ENCODE measurements at regions not wholly inside any gene's neighbourhood (a gene's known extent, or its start where the extent isn't known, plus 50 kb on each side); places are given as distances from the start of the nearest gene placed in this dataset.

DNA sequence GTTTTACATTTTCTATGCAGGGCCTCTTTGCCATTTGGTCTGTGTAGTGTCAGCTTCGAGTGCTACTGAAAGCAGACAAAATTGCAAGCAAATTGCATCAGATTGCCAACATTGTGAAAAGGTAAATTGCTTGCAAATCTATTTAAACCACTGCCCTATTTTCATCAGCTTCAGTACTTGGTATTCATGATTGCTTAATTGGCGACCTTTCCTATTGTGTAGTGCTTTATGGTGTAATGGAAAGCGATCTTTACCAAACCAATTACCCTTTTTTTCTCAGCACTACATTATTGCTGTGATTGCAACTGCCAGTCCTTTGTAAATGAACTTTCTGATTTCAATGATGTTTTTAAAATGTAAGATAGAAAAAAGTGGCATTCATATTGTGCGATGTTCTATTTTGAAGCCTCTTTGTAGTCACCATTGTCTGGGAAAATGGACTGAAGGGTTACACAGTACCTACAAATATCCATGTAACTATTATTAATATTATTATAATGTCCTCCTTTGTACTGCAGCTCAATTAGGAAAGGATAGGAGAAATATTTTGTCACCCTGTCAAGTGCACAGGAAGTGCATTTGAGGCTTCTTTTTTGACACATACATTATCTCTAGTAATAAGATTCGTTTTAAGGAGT lies 177.7 kb upstream of the SP8 start:
- Mint-ChIP-seq H3K27me3 (ENCODE audit: low read depth) (no peaks in the 10 kb centered on the region), H3K9me3 (no peaks in the 10 kb centered on the region), H3K4me3 (no peak overlapping the region), H3K36me3 (ENCODE audit: insufficient read depth) (no peaks in the 10 kb centered on the region), H3K4me1 (ENCODE audit: low read depth) (no peaks in the 10 kb centered on the region)
- DNase-seq: no peak
- no peak for ATAC-seq

GRCh38 chr7:20971219-20971618 lies 184.5 kb upstream of the SP8 start:
- Mint-ChIP-seq H3K9me3 (no peaks in the 10 kb centered on the region), H3K27me3 (ENCODE audit: low read depth) (no peaks in the 10 kb centered on the region), H3K4me3 (no peak overlapping the region), H3K4me1 (ENCODE audit: low read depth) (no peaks in the 10 kb centered on the region), H3K36me3 (ENCODE audit: insufficient read depth) (no peaks in the 10 kb centered on the region)
- no peak for DNase-seq
- no peak for ATAC-seq

DNA sequence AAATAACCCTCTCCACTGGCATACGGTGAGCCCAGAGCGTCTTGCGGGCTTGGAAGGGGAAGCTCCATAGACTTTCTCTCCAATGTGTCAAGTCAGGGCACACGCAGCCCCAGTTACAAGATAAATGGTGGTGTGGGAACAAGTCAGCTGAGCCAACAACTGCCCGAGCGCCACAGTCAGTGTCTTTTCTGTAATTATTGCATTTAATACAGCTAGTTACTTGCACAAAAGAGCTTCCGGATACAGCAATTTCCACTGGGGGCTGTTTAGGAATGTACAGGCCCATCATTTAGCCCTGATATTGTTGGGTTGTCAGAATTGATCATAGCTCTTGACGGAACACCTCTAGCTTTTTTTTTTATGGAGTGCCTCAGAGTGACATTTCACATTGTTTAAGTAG lies 193.5 kb upstream of the SP8 start:
- ATAC-seq (no peak), DNase-seq (no peak)
- Mint-ChIP-seq H3K4me3 (no peak overlapping the region), H3K27me3 (ENCODE audit: low read depth) (no peaks in the 10 kb centered on the region), H3K36me3 (ENCODE audit: insufficient read depth) (no peaks in the 10 kb centered on the region), H3K9me3 (no peaks in the 10 kb centered on the region), H3K4me1 (ENCODE audit: low read depth) (no peaks in the 10 kb centered on the region)

DNA sequence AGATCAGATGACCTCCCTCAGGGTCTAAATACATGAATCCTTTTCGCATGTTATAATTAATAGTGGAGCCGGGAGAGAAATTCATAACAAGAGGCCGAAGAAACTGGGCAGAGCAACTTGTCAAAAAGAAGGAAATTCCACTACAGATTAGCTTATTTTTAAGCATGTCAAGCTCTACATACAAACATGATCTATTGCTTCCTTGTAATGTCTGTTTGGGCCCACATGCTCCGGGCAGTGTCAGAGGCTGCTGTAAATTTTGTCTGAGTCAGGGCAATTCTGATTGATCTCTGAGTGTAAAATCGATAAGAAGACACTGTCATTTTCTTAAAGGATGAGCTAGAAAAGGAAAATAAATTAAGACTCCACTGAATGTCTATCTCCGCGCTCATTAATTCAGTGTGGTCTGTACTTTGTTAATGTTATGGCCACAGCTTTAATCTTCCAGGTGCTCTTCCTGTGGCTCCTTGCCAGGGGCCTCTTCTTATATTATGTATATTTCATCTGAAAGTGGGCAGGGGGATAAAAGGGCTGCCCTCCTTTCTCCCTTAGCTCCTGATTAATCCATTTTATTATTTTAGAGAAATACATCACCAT lies 194.1 kb upstream of the SP8 start:
- no peaks in the 10 kb centered on the region for H3K9me3 Mint-ChIP-seq
- H3K36me3 Mint-ChIP-seq (ENCODE audit: insufficient read depth): no peaks in the 10 kb centered on the region
- no peaks in the 10 kb centered on the region for H3K4me1 Mint-ChIP-seq (ENCODE audit: low read depth)
- H3K27me3 Mint-ChIP-seq (ENCODE audit: low read depth): no peaks in the 10 kb centered on the region
- DNase-seq: no peak
- no peak overlapping the region for H3K4me3 Mint-ChIP-seq
- no peak for ATAC-seq

- DNase-seq (no peak), ATAC-seq (no peak)
- Mint-ChIP-seq H3K4me1 (ENCODE audit: low read depth) (no peaks in the 10 kb centered on the region), H3K36me3 (ENCODE audit: insufficient read depth) (no peaks in the 10 kb centered on the region), H3K4me3 (no peak overlapping the region), H3K27me3 (ENCODE audit: low read depth) (peaks cover 1% of the 10 kb centered on the region), H3K9me3 (no peaks in the 10 kb centered on the region)
These were observed 201.7 kb upstream of the SP8 start for GRCh38 chr7:20988340-20988739.

- Mint-ChIP-seq H3K4me1 (ENCODE audit: low read depth) (no peaks in the 10 kb centered on the region), H3K9me3 (no peaks in the 10 kb centered on the region), H3K27me3 (ENCODE audit: low read depth) (peaks cover 1% of the 10 kb centered on the region), H3K36me3 (ENCODE audit: insufficient read depth) (no peaks in the 10 kb centered on the region), H3K4me3 (no peak overlapping the region)
- ATAC-seq (no peak), DNase-seq (no peak)
These were observed 204.9 kb upstream of the SP8 start for GRCh38 chr7:20991544-20991943.

DNA sequence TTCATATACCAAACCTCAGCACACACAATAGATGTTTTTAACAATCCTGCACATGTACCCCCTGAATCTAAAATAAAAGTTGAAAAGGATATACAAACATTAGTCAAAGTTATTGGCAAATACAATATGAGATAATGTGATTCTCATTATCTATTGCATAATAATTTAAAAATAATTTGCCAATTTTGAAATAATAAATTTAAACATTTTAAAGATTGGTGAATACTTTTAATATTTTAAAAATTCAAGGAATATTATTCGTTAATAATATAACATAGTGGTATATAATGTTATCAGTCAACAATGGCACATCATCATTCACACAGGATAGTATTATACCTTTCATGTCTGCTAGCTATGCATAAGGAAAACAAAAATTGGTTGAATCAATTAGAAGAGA lies 207.0 kb upstream of the SP8 start:
- DNase-seq (no peak), ATAC-seq (no peak)
- H3K36me3 Mint-ChIP-seq (ENCODE audit: insufficient read depth): no peaks in the 10 kb centered on the region
- no peaks in the 10 kb centered on the region for H3K9me3 Mint-ChIP-seq
- H3K4me3 Mint-ChIP-seq: no peak overlapping the region
- H3K4me1 Mint-ChIP-seq (ENCODE audit: low read depth): no peaks in the 10 kb centered on the region
- peaks cover 1% of the 10 kb centered on the region for H3K27me3 Mint-ChIP-seq (ENCODE audit: low read depth)

DNA sequence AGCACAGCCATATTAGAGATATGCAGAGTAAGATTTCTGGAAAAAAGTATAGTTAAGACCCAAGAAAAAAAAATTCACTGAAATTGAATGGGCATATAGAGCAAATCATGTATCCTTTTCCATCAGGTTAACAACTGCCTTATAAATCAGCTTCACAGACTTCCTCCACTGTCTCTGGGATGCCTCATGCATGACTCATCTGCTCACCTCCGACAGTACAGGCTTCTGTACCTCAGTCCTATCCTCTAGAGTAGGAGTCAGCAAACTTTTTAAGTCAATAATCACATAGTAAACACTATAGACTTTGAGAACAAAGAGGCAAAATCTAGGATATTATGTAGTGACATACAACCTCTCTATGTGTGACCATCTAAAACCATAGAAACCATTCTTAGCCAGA lies 211.6 kb upstream of the SP8 start:
- DNase-seq (no peak), ATAC-seq (no peak)
- Mint-ChIP-seq H3K4me3 (no peak overlapping the region), H3K36me3 (ENCODE audit: insufficient read depth) (no peaks in the 10 kb centered on the region), H3K27me3 (ENCODE audit: low read depth) (no peaks in the 10 kb centered on the region), H3K9me3 (no peaks in the 10 kb centered on the region), H3K4me1 (ENCODE audit: low read depth) (no peaks in the 10 kb centered on the region)

- H3K36me3 Mint-ChIP-seq (ENCODE audit: insufficient read depth): no peaks in the 10 kb centered on the region
- DNase-seq (no peak), ATAC-seq (no peak)
- H3K9me3 Mint-ChIP-seq: peaks cover 8% of the 10 kb centered on the region
- no peaks in the 10 kb centered on the region for H3K27me3 Mint-ChIP-seq (ENCODE audit: low read depth)
- no peak overlapping the region for H3K4me3 Mint-ChIP-seq
- H3K4me1 Mint-ChIP-seq (ENCODE audit: low read depth): no peaks in the 10 kb centered on the region
These were observed 224.5 kb upstream of the SP8 start for GRCh38 chr7:21011153-21011552.

DNA sequence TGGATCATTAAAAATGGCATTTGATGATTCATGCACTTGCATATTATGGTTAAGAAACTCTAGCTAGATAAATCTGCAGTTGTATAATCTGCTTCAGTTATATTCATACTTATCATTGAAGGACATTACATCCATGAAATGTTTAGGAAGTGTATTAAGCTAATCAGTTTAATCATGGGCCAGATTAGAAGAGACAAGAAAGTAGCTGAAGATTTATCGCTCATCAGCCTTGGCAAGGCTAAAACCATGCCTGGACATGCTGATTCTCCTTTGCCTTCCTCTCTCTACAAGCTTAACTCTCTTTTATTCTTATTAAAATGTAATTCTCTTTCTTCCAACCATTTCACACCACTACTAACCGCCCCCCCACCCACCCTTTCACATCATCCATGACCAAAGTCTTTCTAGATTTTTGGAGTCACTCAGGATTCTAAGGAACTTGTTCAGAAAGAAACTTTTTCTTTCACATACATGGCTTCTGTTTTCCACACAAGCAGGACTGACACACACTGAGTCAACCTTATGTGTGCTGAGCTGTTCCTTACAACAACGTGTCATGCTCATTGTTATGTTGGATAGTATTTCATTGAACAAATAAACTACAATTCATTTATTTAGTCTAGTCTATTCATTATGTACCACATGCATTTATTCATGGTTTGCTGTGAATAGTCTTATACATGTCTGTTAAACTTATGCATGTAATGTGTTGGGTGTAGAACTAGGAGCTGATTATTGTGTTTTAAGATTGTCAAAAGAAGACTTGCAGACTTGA lies 227.3 kb upstream of the SP8 start:
- Mint-ChIP-seq H3K27me3 (ENCODE audit: low read depth) (no peaks in the 10 kb centered on the region), H3K4me1 (ENCODE audit: low read depth) (no peaks in the 10 kb centered on the region), H3K36me3 (ENCODE audit: insufficient read depth) (no peaks in the 10 kb centered on the region), H3K9me3 (peaks cover 4% of the 10 kb centered on the region), H3K4me3 (no peak overlapping the region)
- no peak for ATAC-seq
- DNase-seq: no peak

DNA sequence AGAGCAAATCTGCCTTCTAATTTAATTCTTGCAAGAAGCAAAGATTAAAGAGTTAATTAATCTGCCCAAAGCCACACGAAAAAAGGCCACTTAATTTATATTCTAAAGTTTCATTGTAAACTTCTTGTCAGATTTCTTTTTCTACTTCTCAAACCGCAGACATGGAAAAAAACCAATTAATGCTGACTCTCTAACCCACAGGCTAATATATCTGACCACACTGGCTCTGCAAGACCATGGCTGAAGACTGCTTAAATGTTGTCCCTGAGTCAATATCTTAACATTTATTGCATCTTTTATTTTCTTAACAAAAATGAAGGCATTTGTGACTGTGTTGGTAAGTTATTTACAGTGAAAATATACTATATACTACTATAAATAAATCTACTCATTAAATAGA lies 234.0 kb upstream of the SP8 start:
- H3K36me3 Mint-ChIP-seq (ENCODE audit: insufficient read depth): no peaks in the 10 kb centered on the region
- no peaks in the 10 kb centered on the region for H3K27me3 Mint-ChIP-seq (ENCODE audit: low read depth)
- ATAC-seq (no peak), DNase-seq (no peak)
- H3K9me3 Mint-ChIP-seq: peaks cover 2% of the 10 kb centered on the region
- H3K4me3 Mint-ChIP-seq: no peak overlapping the region
- no peaks in the 10 kb centered on the region for H3K4me1 Mint-ChIP-seq (ENCODE audit: low read depth)

DNA sequence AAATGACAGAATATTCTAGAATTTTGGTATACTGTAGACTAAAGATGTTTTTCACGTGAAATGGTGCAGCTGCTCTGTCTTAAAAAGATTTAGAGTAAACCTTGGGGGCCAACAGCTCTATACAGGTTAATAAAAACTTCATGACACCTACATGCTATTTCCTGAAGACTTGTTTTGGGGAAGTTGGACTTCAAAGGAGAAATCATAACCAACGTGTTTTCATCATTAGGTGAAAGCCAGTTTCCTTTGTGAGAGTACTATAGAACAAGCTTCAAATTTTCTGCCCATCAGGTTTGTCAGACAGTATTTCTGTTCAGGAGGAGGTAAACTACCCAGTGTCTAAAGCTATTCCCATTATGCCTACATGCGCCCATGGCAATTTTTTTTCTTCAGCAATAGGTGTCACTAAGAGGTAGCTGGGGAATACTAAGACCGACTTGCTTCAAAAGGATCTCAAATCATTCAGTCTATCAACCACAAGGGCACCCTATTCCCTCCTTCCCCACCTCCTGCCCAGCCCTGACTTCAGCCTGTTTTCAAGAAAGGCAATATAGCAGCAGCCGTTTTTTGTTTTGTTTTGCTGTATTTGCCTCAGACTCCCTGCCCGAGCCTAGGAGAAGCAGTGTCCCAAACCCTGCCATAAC lies 237.3 kb upstream of the SP8 start:
- Mint-ChIP-seq H3K4me1 (ENCODE audit: low read depth) (no peaks in the 10 kb centered on the region), H3K4me3 (no peak overlapping the region), H3K9me3 (no peaks in the 10 kb centered on the region), H3K36me3 (ENCODE audit: insufficient read depth) (no peaks in the 10 kb centered on the region), H3K27me3 (ENCODE audit: low read depth) (no peaks in the 10 kb centered on the region)
- DNase-seq (no peak), ATAC-seq (no peak)

GRCh38 chr7:21024485-21024867 lies 237.8 kb upstream of the SP8 start:
- Mint-ChIP-seq H3K9me3 (no peaks in the 10 kb centered on the region), H3K27me3 (ENCODE audit: low read depth) (no peaks in the 10 kb centered on the region), H3K4me1 (ENCODE audit: low read depth) (no peaks in the 10 kb centered on the region), H3K4me3 (no peak overlapping the region), H3K36me3 (ENCODE audit: insufficient read depth) (no peaks in the 10 kb centered on the region)
- ATAC-seq: no peak
- no peak for DNase-seq

DNA sequence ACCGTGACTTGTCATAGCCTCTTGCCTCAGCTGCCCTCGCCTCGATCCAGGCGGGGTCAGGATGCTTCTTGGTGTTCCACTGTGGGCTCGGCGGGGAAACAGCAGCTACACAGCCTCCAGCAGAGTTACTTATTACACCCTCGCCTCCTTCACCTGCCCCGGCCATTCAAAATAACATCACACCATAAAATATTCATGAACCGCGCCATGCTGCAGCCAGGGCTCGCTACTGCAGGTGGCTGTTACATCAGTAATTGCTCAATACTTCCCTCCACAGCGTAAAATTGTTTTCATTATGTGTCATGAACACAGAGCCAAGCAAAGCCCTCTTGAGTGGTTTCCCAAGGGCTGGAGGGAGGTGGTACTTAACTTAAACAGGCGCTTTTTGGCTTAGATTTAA lies 241.5 kb upstream of the SP8 start:
- DNase-seq: no peak
- ATAC-seq: no peak
- no peak overlapping the region for H3K4me3 Mint-ChIP-seq

GRCh38 chr7:21028599-21028998 lies 241.9 kb upstream of the SP8 start:
- Mint-ChIP-seq H3K4me1 (ENCODE audit: low read depth) (no peaks in the 10 kb centered on the region), H3K4me3 (no peak overlapping the region), H3K9me3 (no peaks in the 10 kb centered on the region), H3K27me3 (ENCODE audit: low read depth) (no peaks in the 10 kb centered on the region), H3K36me3 (ENCODE audit: insufficient read depth) (no peaks in the 10 kb centered on the region)
- DNase-seq (no peak), ATAC-seq (no peak)

More for the DNA sequence above, 241.5 kb upstream of the SP8 start:
- H3K4me1 Mint-ChIP-seq (ENCODE audit: low read depth): no peaks in the 10 kb centered on the region
- no peaks in the 10 kb centered on the region for H3K9me3 Mint-ChIP-seq
- no peaks in the 10 kb centered on the region for H3K36me3 Mint-ChIP-seq (ENCODE audit: insufficient read depth)
- no peaks in the 10 kb centered on the region for H3K27me3 Mint-ChIP-seq (ENCODE audit: low read depth)

Measured in activated T-cell treated with anti-CD3 and anti-CD28 coated beads, Interleukin-2, amount 50 U/mL, for 4 hours (primary cell).